Naive thymus-derived CD8-positive, alpha-beta T cell (primary cell): ENCODE measurements at regions not wholly inside any gene's neighbourhood (a gene's known extent, or its start where the extent isn't known, plus 50 kb on each side); places are given as distances from the start of the nearest gene placed in this dataset.

Source experiments
- ATAC-seq, 2 donors: fragments of 150-1000 bp; cut with Tn5 transposase in 1 of 2; sonication (Bioruptor Pico), chemical (Tn5 transposase) in 1 of 2; 1 replicate in 1 of 2; 2 replicates in 1 of 2; pipeline ENCODE4 v1.10.0; 2021; ENCODE audit warnings: mild to moderate bottlenecking in 2 of 2, moderate library complexity in 2 of 2
- POLR2A ChIA-PET: fragments of 350-600 bp; sonication (Branson Sonifier 250); formaldehyde crosslinking; loops from one replicate; lab custom pipeline; 2021; ENCODE audit warnings: antibody characterized with exemption; lab: Charles Lee
- DNase-seq, 10 donors: peaks; one replicate each; pipeline versions ENCODE4 v3.0.0 to v3.0.0-alpha.2; 2020 to 2022
- H3K27ac Mint-ChIP-seq, 10 donors: one replicate each; pipeline ENCODE4 v1.8.0; 2020 to 2022; ENCODE audit warnings: mild to moderate bottlenecking in 10 of 10, mixed read lengths in 10 of 10, moderate library complexity in 4 of 10, inconsistent platforms in 1 of 10
- H3K27me3 Mint-ChIP-seq, 5 donors: one replicate each; pipeline ENCODE4 v1.8.0; 2021 to 2022; ENCODE audit warnings: mixed read lengths in 5 of 5
- H3K36me3 Mint-ChIP-seq, 3 donors: one replicate each; pipeline ENCODE4 v1.8.0; 2020 to 2022; ENCODE audit warnings: mixed read lengths in 3 of 3, mild to moderate bottlenecking in 2 of 3, inconsistent platforms in 1 of 3
- H3K4me1 Mint-ChIP-seq, 4 donors: one replicate each; pipeline ENCODE4 v1.8.0; 2021 to 2022; ENCODE audit warnings: mixed read lengths in 4 of 4
- H3K4me3 Mint-ChIP-seq, 10 donors: one replicate each; pipeline ENCODE4 v1.8.0; 2020 to 2022; ENCODE audit warnings: mild to moderate bottlenecking in 10 of 10, mixed read lengths in 10 of 10, moderate library complexity in 6 of 10, inconsistent platforms in 1 of 10
- H3K9me3 Mint-ChIP-seq, 9 donors: one replicate each; pipeline ENCODE4 v1.8.0; 2020 to 2022; ENCODE audit warnings: mixed read lengths in 9 of 9, mild to moderate bottlenecking in 3 of 9, inconsistent platforms in 1 of 9, moderate library complexity in 1 of 9

DNA sequence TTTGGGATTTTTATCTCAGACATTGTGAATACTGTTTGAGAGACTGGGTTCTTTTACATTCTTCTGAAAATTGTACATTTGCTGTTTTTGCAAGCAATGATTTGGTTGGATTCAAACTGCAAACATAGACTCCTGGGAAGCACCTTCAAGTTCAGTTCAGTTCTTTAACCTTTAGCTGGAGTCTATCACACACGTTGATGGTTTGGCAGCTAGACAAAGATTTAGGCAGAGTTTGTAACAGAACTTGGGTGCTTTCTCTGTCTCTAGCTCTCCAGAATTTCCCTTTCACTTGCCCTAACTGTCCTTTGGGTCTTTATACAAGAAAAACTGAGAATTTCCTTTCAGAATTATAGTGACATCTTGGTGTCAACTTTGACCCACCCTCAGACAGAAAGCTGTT lies 556.6 kb downstream of the DIAPH3 start:
- peaks cover 0 to 4% (median 0%) of the 10 kb centered on the region in 4 donors for H3K4me1 Mint-ChIP-seq
- peaks cover 0 to 16% (median 7%) of the 10 kb centered on the region in 5 donors for H3K27me3 Mint-ChIP-seq
- no peaks in the 10 kb centered on the region for H3K36me3 Mint-ChIP-seq
- no peak overlapping the region for H3K4me3 Mint-ChIP-seq
- DNase-seq (no peak), ATAC-seq (no peak)
- H3K9me3 Mint-ChIP-seq = peaks cover 0 to 2% (median 0%) of the 10 kb centered on the region in 9 donors
- H3K27ac Mint-ChIP-seq = no peak overlapping the region
- POLR2A ChIA-PET = no interaction called here

DNA sequence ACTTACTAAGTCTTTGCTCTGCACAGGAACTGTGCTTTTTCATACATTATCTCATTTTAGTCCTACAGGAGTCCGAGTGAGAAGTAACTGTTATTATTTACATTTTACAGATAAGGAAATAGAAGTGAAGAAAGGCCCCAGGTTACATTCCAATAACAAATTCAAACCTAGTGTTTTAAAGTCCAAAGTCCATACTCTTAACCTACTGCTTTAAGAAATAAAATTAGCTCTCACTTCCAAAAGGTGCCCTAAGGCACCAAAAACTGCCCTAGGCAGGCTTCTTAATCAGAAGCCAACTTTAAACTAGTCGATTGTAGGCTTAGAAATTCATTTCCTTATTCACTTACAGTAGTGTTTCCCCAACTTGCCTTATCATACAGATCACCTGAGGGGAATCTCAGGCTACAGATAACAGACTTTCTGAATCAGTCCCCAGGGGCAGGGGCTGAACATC lies 555.9 kb downstream of the DIAPH3 start:
- Mint-ChIP-seq H3K27me3 (peaks cover 0 to 9% (median 2%) of the 10 kb centered on the region in 5 donors), H3K9me3 (no peaks in the 10 kb centered on the region), H3K4me1 (peaks cover 0 to 4% (median 0%) of the 10 kb centered on the region in 4 donors), H3K27ac (no peak overlapping the region), H3K4me3 (no peak overlapping the region), H3K36me3 (no peaks in the 10 kb centered on the region)
- ATAC-seq (no peak), DNase-seq (no peak)
- POLR2A ChIA-PET = no interaction called here

DNA sequence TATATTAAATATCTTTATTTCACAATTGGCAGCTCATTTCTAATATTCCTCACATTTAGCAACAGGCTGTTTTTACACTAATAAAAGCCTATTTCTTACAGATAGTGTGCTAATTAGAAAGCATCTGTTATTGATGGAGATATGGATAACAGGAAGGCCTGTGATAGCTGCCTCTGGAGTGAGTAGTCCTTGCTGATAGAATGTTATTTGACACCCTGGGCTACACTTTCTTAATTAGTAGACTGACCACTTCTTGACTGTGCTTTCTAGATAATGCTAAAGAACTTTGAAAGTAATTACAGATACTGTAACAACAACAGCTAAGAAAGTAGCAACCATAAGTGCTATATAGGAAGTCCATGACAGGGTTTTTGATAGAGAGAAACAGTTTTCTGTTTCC lies 554.3 kb downstream of the DIAPH3 start:
- Mint-ChIP-seq H3K9me3 (no peaks in the 10 kb centered on the region), H3K27me3 (peaks cover 0 to 2% (median 0%) of the 10 kb centered on the region in 5 donors), H3K27ac (no peak overlapping the region), H3K4me1 (peaks cover 0 to 4% (median 0%) of the 10 kb centered on the region in 4 donors), H3K36me3 (no peaks in the 10 kb centered on the region), H3K4me3 (no peak overlapping the region)
- ATAC-seq (no peak), DNase-seq (no peak)
- POLR2A ChIA-PET = no interaction called here
